ENCODE measurements at regions not wholly inside any gene's neighbourhood (a gene's known extent, or its start where the extent isn't known, plus 50 kb on each side); places are given as distances from the start of the nearest gene placed in this dataset.

- no peak for DNase-seq (ENCODE audit: low spot score)
Measured at GRCh38 chr4:167456619-167457018, 222.3 kb upstream of the SPOCK3 start.

GRCh38 chr4:167469436-167469835, 235.1 kb upstream of the SPOCK3 start:
- DNase-seq (ENCODE audit: low spot score) = no peak
- intact Hi-C loops (cut with DNase I) = no loop called here

More at GRCh38 chr4:167456619-167457018, 222.3 kb upstream of the SPOCK3 start:
- intact Hi-C loops (cut with DNase I) = no loop called here

GRCh38 chr4:167475951-167476350, 241.7 kb upstream of the SPOCK3 start:
- no peak for DNase-seq (ENCODE audit: low spot score)
- intact Hi-C loops (cut with DNase I) = no loop called here

- no peak for DNase-seq (ENCODE audit: low spot score)
- intact Hi-C loops (cut with DNase I) = no loop called here
Measured at GRCh38 chr4:167492007-167492406, 257.7 kb upstream of the SPOCK3 start.

- no peak for DNase-seq (ENCODE audit: low spot score)
- intact Hi-C loops (cut with DNase I) = no loop called here
Measured at GRCh38 chr4:167509551-167509950, 275.3 kb upstream of the SPOCK3 start.

GRCh38 chr4:167524091-167524490, 289.8 kb upstream of the SPOCK3 start:
- DNase-seq (ENCODE audit: low spot score) = no peak
- intact Hi-C loops (cut with DNase I) = no loop called here

- intact Hi-C loops (cut with DNase I) = no loop called here
- no peak for DNase-seq (ENCODE audit: low spot score)
Measured at GRCh38 chr4:167537761-167538160, 303.5 kb upstream of the SPOCK3 start.

- intact Hi-C loops (cut with DNase I) = no loop called here
Measured at GRCh38 chr4:167541286-167541685, 307.0 kb upstream of the SPOCK3 start.

GRCh38 chr4:167544391-167544790, 310.1 kb upstream of the SPOCK3 start:
- intact Hi-C loops (cut with DNase I) = no loop called here
- no peak for DNase-seq (ENCODE audit: low spot score)

More at GRCh38 chr4:167541286-167541685, 307.0 kb upstream of the SPOCK3 start:
- no peak for DNase-seq (ENCODE audit: low spot score)

- intact Hi-C loops (cut with DNase I) = no loop called here
Measured at GRCh38 chr4:167550021-167550420, 315.7 kb upstream of the SPOCK3 start.

GRCh38 chr4:167555338-167556022, 321.2 kb upstream of the SPOCK3 start:
- intact Hi-C loops (cut with DNase I) = no loop called here
- DNase-seq (ENCODE audit: low spot score) = no peak

More at GRCh38 chr4:167550021-167550420, 315.7 kb upstream of the SPOCK3 start:
- no peak for DNase-seq (ENCODE audit: low spot score)

- DNase-seq (ENCODE audit: low spot score) = no peak
- intact Hi-C loops (cut with DNase I) = no loop called here
Measured at GRCh38 chr4:167578906-167579305, 344.6 kb upstream of the SPOCK3 start.

- no peak for DNase-seq (ENCODE audit: low spot score)
- intact Hi-C loops (cut with DNase I) = no loop called here
Measured at GRCh38 chr4:167581449-167581965, 347.2 kb upstream of the SPOCK3 start.

GRCh38 chr4:167587361-167587760, 353.1 kb upstream of the SPOCK3 start:
- no peak for DNase-seq (ENCODE audit: low spot score)

GRCh38 chr4:167595898-167596297, 361.6 kb upstream of the SPOCK3 start:
- intact Hi-C loops (cut with DNase I) = no loop called here
- DNase-seq (ENCODE audit: low spot score) = no peak

More at GRCh38 chr4:167587361-167587760, 353.1 kb upstream of the SPOCK3 start:
- intact Hi-C loops (cut with DNase I) = no loop called here

- DNase-seq (ENCODE audit: low spot score) = no peak
- intact Hi-C loops (cut with DNase I) = no loop called here
Measured at GRCh38 chr4:167602157-167602556, 367.9 kb upstream of the SPOCK3 start.

GRCh38 chr4:167606551-167606950, 372.3 kb upstream of the SPOCK3 start:
- DNase-seq (ENCODE audit: low spot score) = no peak
- intact Hi-C loops (cut with DNase I) = no loop called here

GRCh38 chr4:167613381-167613780, 379.1 kb upstream of the SPOCK3 start:
- no peak for DNase-seq (ENCODE audit: low spot score)
- intact Hi-C loops (cut with DNase I) = no loop called here

- no peak for DNase-seq (ENCODE audit: low spot score)
- intact Hi-C loops (cut with DNase I) = no loop called here
Measured at GRCh38 chr4:167614866-167615265, 380.6 kb upstream of the SPOCK3 start.

GRCh38 chr4:167616476-167616875, 382.2 kb upstream of the SPOCK3 start:
- no peak for DNase-seq (ENCODE audit: low spot score)
- intact Hi-C loops (cut with DNase I) = no loop called here

GRCh38 chr4:167622481-167623240, 388.4 kb upstream of the SPOCK3 start:
- intact Hi-C loops (cut with DNase I) = loop anchor here (5.0 kb wide), 1 partner anchor 600 kb away; no protein-coding TSS in a partner anchor

More at GRCh38 chr4:167622481-167623240, 388.4 kb upstream of the SPOCK3 start:
- DNase-seq (ENCODE audit: low spot score) = peak; percentile 64
